Lung (tissue), 11 donors: ENCODE measurements at regions not wholly inside any gene's neighbourhood (a gene's known extent, or its start where the extent isn't known, plus 50 kb on each side); places are given as distances from the start of the nearest gene placed in this dataset.

Source experiments
- ATAC-seq: fragments of 200-7000 bp; cut with Tn5 transposase; one replicate; pipeline ENCODE4 v1.9.1; 2020; ENCODE audit warnings: moderate number of reproducible peaks; ENCODE audit not compliant: insufficient read depth, low FRiP score
- DNase-seq, 3 donors: peaks; one replicate each; pipeline ENCODE4 v3.0.0-alpha.2; 2013 to 2017
- H3K27ac ChIP-seq, 2 donors: one replicate each; pipeline ENCODE4 v1.5.1; 2013; ENCODE audit warnings: mild to moderate bottlenecking in 2 of 2, moderate library complexity in 2 of 2, control low read depth in 1 of 2, inconsistent platforms in 1 of 2, low read depth in 1 of 2, low read length in 1 of 2
- H3K27me3 ChIP-seq, 3 donors: one replicate each; pipeline ENCODE4 v1.5.1; 2013; ENCODE audit warnings: low read length in 2 of 3; ENCODE audit not compliant: control insufficient read depth in 3 of 3, insufficient read depth in 3 of 3
- H3K36me3 ChIP-seq, 4 donors: one replicate each; pipeline ENCODE4 v1.5.1; 2013; ENCODE audit warnings: low read length in 4 of 4, mild to moderate bottlenecking in 1 of 4, moderate library complexity in 1 of 4; ENCODE audit not compliant: control insufficient read depth in 4 of 4, insufficient read depth in 4 of 4
- H3K4me1 ChIP-seq, 5 donors: one replicate each; pipeline ENCODE4 v1.5.1; 2013; ENCODE audit warnings: low read length in 5 of 5, mild to moderate bottlenecking in 2 of 5, moderate library complexity in 1 of 5; ENCODE audit not compliant: control insufficient read depth in 5 of 5, insufficient read depth in 5 of 5
- H3K4me3 ChIP-seq: one replicate; pipeline ENCODE4 v1.5.1; 2013; ENCODE audit warnings: mild to moderate bottlenecking, control low read depth, moderate library complexity
- H3K9ac ChIP-seq, 2 donors: one replicate each; pipeline ENCODE4 v1.5.1; 2013; ENCODE audit warnings: low read length in 2 of 2, control low read depth in 1 of 2; ENCODE audit not compliant: insufficient read depth in 1 of 2
- H3K9me3 ChIP-seq, 4 donors: one replicate each; pipeline ENCODE4 v1.5.1; 2013; ENCODE audit warnings: low read length in 3 of 4, mild to moderate bottlenecking in 1 of 4, moderate library complexity in 1 of 4; ENCODE audit not compliant: control insufficient read depth in 4 of 4, insufficient read depth in 3 of 4
- CTCF ChIP-seq: IDR thresholded peaks from 2 replicates; pipeline ENCODE4 v1.5.1; 2012; ENCODE audit warnings: mild to moderate bottlenecking; ENCODE audit errors: control extremely low read depth, extremely low read depth
- WGBS, 2 donors: extraction: QIAGEN DNeasy Blood & Tissue Kit; methylation state at CpG; one replicate each; pipeline ENCODE4 v1.1.7; 2013; 5-methylcytosine and 5-hydroxymethylcytosine counted together
- donor health status: control.
- donor health status: control.
- donor health status: Bipolar disorder and iron deficiency.
- donor health status: healthy.
- donor health status: DM: yes; HTN: yes; CAD: no.

- H3K36me3 ChIP-seq = no peaks in the 10 kb centered on the region
- H3K9me3 ChIP-seq = no peaks in the 10 kb centered on the region
- no peak overlapping the region for H3K4me3 ChIP-seq
- 71 to 96% methylated on average over 1 of the region's 1 CpG for whole genome bisulfite sequencing, 2 donors
- H3K27me3 ChIP-seq = no peaks in the 10 kb centered on the region
- H3K9ac ChIP-seq = no peak overlapping the region
- no peak overlapping the region for H3K27ac ChIP-seq
- peaks cover 0 to 18% (median 12%) of the 10 kb centered on the region in 5 donors for H3K4me1 ChIP-seq
- TF ChIP-seq CTCF = no peak
- no peak for ATAC-seq
- no peak for DNase-seq
Observed at GRCh38 chr15:47399100-47399499, 318.2 kb upstream of the SEMA6D start.

GRCh38 chr15:47400603-47401002, 316.7 kb upstream of the SEMA6D start:
- ATAC-seq (no peak), DNase-seq (no peak)
- TF ChIP-seq CTCF = no peak
- Histone ChIP-seq H3K9ac (no peak overlapping the region), H3K4me1 (peaks cover 0 to 18% (median 12%) of the 10 kb centered on the region in 5 donors), H3K9me3 (no peaks in the 10 kb centered on the region), H3K4me3 (no peak overlapping the region), H3K27ac (no peak overlapping the region), H3K36me3 (no peaks in the 10 kb centered on the region), H3K27me3 (no peaks in the 10 kb centered on the region)
- WGBS, 2 donors = 90 to 99% methylated on average over 2 of the region's 2 CpGs

- H3K27ac ChIP-seq = no peak overlapping the region
- DNase-seq (no peak), ATAC-seq (no peak)
- H3K4me3 ChIP-seq = no peak overlapping the region
- H3K4me1 ChIP-seq = peaks cover 0 to 18% (median 12%) of the 10 kb centered on the region in 5 donors
- no peaks in the 10 kb centered on the region for H3K9me3 ChIP-seq
- H3K9ac ChIP-seq = no peak overlapping the region
- TF ChIP-seq CTCF = no peak
- WGBS, 2 donors = 70 to 89% methylated on average over 3 of the region's 3 CpGs
- H3K27me3 ChIP-seq = no peaks in the 10 kb centered on the region
- H3K36me3 ChIP-seq = no peaks in the 10 kb centered on the region
Observed at GRCh38 chr15:47401427-47401826, 315.9 kb upstream of the SEMA6D start.

- Histone ChIP-seq H3K36me3 (no peaks in the 10 kb centered on the region), H3K27ac (no peak overlapping the region), H3K4me3 (no peak overlapping the region), H3K4me1 (peaks cover 1 to 13% (median 8%) of the 10 kb centered on the region in 5 donors), H3K27me3 (no peaks in the 10 kb centered on the region), H3K9me3 (no peaks in the 10 kb centered on the region), H3K9ac (no peak overlapping the region)
- DNase-seq (no peak), ATAC-seq (no peak)
- WGBS, 2 donors = 90 to 96% methylated on average over 1 of the region's 1 CpG
- TF ChIP-seq CTCF = no peak
Observed at GRCh38 chr15:47402829-47403228, 314.5 kb upstream of the SEMA6D start.
